ENCODE measurements at regions not wholly inside any gene's neighbourhood (a gene's known extent, or its start where the extent isn't known, plus 50 kb on each side); places are given as distances from the start of the nearest gene placed in this dataset.
"Not testable (repeated sequence)": the region's sequence is repeated elsewhere in the genome, so short reads cannot be mapped to it uniquely, and the experiment has no call there.

- no peak for DNase-seq
- TF ChIP-seq GATA1 (IDR thresholded peaks at IDR 0.05; ENCODE audit: low read depth, low read length) = no peak
- TF ChIP-seq POLR2A (IDR thresholded peaks at IDR 0.05; ENCODE audit: low read length) = no peak
Observed at GRCh38 chr13:23050126-23050525, 130.7 kb upstream of the SGCG start.

DNA sequence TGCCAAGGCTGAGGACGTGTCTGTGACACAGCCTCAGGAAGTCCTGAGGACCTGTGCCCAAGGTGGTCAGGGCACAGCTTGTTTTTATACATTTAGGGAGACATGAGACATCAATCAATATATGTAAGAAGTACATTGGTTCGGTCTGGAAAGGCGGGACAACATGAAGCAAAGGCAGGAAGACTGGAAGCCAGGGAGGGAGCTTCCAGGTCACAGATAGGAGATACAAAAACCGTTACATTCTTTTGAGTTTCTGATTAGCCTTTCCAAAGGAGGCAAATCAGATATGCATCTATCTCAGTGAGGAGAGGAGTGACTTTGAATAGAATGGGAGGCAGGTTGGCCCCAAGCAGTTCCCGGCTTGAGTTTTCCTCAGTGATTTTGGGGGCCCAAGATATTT lies 127.1 kb upstream of the SGCG start:
- DNase-seq = not testable (repeated sequence)

DNA sequence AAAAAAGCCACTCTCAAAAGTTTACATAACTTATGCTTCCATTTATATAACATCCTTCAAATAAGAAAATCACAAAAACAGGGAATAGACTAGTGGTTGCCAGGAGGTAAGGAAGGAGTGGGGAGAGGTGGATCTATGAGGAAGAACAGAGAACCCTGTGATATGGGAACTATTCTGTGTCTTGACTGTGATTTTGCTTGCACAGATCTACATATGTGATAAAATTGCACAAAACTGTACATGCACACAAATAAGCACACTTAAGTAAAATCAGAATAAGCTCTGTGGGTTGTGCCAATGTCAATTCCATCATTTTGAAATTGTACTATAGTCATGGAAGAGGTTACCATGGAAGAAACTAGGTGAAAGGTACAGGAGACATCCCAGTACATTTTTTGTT lies 121.6 kb upstream of the SGCG start:
- TF ChIP-seq GATA1 (IDR thresholded peaks at IDR 0.05; ENCODE audit: low read depth, low read length) (no peak), POLR2A (IDR thresholded peaks at IDR 0.05; ENCODE audit: low read length) (no peak)
- no peak for DNase-seq

- no peak for DNase-seq
- TF ChIP-seq POLR2A (IDR thresholded peaks at IDR 0.05; ENCODE audit: low read length) = no peak
- TF ChIP-seq GATA1 (IDR thresholded peaks at IDR 0.05; ENCODE audit: low read depth, low read length) = no peak
Observed at GRCh38 chr13:23060959-23061358, 119.8 kb upstream of the SGCG start.

DNA sequence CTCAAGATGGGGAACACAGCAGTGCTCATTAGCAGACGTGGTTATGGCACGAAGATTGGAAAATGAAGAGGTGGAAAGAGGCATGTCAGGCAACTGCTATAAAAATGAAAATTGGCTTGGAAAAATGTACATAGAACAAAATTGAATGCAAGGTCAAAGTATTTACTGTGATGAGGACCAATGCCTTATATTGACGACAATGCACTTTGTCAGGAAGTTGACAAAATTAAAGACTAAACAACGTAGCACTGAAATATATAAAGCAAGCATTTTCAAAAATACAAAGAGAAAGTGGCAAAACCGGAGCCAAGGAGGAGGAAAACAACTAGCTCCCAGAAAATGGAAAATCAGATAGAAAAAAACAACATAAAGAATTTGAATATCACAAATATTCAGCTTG lies 113.7 kb upstream of the SGCG start:
- TF ChIP-seq GATA1 (IDR thresholded peaks at IDR 0.05; ENCODE audit: low read depth, low read length) = no peak
- TF ChIP-seq POLR2A (IDR thresholded peaks at IDR 0.05; ENCODE audit: low read length) = no peak
- no peak for DNase-seq

DNA sequence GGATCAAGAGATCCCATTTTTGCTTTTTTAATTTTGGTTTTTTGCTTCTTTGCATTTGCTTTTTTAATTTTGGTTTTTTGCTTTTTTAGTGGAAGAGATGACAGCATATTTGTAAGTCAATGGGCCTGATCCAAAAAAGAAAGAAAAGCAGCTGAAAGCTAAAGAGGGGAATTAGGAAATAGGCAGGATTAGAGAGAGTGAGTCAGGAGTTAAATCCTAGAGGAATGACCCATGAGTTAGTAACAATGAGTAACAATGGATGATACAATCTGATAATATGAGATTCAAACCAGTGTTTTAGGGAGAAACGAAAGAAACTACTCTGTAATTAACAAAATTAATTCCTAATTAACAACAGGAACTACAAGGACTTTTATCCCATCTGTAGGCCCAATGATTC lies 111.2 kb upstream of the SGCG start:
- no peak for TF ChIP-seq POLR2A (IDR thresholded peaks at IDR 0.05; ENCODE audit: low read length)
- no peak for TF ChIP-seq GATA1 (IDR thresholded peaks at IDR 0.05; ENCODE audit: low read depth, low read length)
- DNase-seq = no peak

DNA sequence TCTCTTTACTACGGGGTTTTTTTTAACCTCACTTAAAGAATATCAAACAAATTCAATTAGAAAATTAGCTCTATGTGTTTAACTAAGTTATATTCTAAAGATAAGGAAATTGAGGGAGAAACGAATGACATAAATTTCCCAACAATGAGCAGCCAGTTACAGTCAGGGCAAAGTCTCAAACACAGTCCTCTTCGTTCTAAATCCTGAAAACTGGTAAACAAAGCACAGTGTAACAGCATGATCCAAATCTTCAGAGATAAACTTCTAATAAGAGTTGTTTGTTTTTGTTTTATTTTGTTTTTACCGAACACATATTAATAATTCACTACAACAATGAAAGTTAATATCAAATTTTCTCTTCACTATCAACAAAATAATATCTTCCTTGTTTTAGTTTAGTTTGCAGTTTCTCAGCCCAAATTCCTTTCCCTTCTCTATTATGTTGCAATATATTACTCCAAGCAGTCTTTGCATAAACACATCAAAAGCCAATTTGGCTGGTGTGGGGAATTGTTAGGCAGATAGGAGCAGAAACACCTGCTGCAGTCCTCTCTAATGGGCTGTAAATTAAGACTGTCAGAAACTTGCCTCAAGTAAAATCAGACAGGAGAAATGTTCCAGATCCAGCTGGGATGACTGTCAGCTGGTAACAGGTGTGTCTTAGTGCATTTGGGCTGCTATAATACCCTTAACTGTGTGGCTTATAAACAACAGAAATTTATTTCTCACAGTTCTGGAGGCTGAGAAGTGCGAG lies 106.5 kb upstream of the SGCG start:
- DNase-seq = no peak
- TF ChIP-seq GATA1 (IDR thresholded peaks at IDR 0.05; ENCODE audit: low read depth, low read length) (no peak), POLR2A (IDR thresholded peaks at IDR 0.05; ENCODE audit: low read length) (no peak)

DNA sequence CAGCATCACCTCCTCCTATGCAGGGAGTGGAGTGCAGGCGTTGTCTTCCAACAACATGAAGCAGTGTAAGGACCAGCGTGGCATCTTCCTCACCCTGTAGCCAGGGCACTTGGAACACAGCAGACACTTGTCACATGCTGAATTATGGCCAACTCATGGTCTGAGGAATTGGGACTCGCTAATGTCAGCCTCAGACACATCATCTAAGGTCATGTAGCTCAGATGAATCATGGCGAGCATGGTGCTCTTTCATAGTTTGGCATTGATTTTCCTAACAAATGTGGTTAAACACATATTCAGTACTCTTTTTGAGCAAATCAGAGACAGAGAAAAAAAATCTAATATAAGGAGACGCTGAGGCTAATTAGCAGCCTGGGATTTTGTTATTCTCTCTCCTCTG lies 99.6 kb upstream of the SGCG start:
- DNase-seq = no peak

DNA sequence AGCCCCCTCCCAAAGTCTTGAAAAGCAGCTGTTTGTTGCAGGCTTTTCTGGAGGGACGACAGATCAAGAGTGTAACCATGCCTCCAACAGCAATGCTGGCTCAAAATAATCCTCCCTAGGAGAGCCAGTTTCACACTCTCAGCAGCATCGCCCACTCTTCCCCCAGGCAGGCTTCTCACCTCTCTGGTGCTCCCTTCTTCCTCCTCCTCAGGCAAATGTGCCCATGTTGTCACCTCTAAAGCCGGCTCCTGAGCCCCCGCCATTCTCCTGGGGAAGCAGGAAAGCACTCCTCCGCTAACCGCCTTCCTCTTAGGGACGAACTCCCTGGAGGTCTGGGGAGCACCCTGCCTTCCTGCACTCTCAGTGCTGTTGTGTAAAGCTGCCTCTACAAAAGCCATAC lies 98.9 kb upstream of the SGCG start:
- DNase-seq = no peak
- TF ChIP-seq GATA1 (IDR thresholded peaks at IDR 0.05; ENCODE audit: low read depth, low read length) (no peak), POLR2A (IDR thresholded peaks at IDR 0.05; ENCODE audit: low read length) (no peak)

More for the DNA sequence above, 99.6 kb upstream of the SGCG start:
- TF ChIP-seq POLR2A (IDR thresholded peaks at IDR 0.05; ENCODE audit: low read length) (no peak), GATA1 (IDR thresholded peaks at IDR 0.05; ENCODE audit: low read depth, low read length) (no peak)

DNA sequence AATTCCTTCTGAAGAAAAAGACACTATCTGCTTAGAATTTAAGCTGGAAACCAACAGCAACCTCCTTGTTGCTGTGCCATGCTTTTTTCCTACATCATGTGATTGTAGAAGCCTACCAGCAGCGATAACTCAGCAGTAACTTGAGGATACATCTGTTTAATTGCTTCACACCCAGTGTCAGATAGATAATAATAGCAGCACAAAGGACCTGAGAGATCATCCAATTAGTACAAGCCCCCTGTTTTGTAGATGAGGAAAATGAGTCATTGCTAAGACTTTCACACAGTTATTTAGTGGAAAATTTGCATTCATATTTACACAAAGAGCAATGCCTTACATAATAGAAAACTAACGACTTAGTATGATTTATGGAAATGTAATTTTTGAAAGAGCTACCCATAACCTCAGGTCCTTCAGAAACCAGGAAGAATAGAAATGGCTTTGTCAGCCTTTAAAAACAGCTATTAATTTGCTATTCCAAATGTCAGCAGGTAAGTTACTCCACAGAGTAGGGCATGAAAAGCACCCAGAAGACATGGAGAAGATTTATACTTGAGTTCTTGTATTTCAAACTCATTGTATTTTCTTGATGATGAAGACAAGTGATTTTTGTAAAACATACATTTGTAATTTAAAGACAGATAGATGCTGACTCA lies 93.7 kb upstream of the SGCG start:
- TF ChIP-seq POLR2A (IDR thresholded peaks at IDR 0.05; ENCODE audit: low read length) (no peak), GATA1 (IDR thresholded peaks at IDR 0.05; ENCODE audit: low read depth, low read length) (no peak)
- no peak for DNase-seq

DNA sequence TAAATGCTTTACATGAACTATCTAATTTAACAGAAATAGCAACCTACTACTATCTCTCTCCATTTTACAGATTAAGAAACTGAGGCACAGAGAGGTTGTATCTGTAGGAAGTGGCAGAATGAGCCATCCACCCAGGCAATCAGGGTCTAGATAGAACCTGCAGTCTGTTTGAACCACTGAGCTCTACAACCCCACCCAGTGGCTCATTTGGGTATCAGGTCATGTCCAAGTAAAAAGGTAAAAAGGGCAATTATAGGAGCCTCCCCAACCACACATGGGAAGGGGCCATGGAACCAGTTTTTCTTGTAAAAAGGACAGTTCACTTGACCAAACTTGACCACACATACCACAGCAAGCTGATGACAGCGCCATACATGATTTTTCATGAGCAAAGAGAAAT lies 92.9 kb upstream of the SGCG start:
- DNase-seq = peak; percentile 8 to 40
- no peak for TF ChIP-seq POLR2A (IDR thresholded peaks at IDR 0.05; ENCODE audit: low read length)

DNA sequence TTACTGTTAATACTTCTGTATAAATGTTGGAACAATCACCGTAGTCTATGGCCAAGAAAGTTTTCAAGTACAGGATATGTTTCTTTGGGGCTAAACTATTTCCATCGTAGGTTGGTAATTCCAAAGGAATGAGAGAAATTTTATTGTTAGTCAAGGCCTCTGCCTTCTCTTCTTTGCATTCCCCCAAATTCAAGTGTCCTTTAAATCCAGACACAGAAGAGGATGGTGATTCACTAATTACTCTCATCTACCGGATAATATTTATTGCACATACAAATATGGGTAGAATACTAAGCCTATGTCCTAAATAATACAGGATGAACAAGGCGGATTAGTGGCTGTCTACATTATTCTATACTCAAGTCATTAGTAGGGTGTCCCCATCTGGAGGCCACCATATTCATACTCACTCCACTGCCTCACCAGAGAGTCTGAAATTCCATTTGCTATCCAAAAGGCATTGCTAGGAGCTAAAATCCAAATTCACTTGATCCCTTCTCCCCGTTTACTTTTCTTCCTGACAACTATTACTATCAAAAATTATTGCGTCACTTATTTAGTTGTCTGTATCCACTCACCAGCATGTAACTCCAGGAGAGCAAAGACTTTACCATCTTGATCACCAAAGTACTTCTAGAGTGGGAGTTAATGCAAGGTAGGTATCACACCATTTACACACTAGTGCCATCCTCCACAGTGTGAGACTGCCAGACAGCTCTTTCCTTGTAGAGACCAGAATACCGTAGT lies 82.4 kb upstream of the SGCG start:
- no peak for TF ChIP-seq POLR2A (IDR thresholded peaks at IDR 0.05; ENCODE audit: low read length)
- TF ChIP-seq GATA1 (IDR thresholded peaks at IDR 0.05; ENCODE audit: low read depth, low read length) = no peak
- DNase-seq = no peak

GRCh38 chr13:23105051-23105450 lies 75.7 kb upstream of the SGCG start:
- DNase-seq = no peak

DNA sequence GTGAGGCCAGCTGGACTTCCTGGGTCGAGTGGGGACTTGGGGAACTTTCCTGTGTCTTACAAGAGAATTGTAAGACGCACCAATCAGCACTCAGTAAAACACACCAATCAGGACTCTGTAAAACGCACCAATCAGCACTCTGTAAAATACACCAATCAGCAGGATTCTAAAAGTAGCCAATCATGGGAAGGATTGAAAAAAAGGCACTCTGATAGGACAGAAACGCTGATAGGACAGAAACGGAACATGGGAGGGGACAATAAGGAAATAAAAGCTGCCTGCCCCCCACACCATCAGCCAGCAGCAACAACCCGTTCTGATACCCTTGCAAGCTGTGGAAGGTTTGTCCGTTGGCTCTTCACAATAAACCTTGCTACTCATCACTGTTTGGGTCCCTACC lies 73.1 kb upstream of the SGCG start:
- TF ChIP-seq GATA1 (IDR thresholded peaks at IDR 0.05; ENCODE audit: low read depth, low read length) (no peak), POLR2A (IDR thresholded peaks at IDR 0.05; ENCODE audit: low read length) (no peak)
- no peak for DNase-seq

More at GRCh38 chr13:23105051-23105450, 75.7 kb upstream of the SGCG start:
- TF ChIP-seq POLR2A (IDR thresholded peaks at IDR 0.05; ENCODE audit: low read length) (no peak), GATA1 (IDR thresholded peaks at IDR 0.05; ENCODE audit: low read depth, low read length) (no peak)

DNA sequence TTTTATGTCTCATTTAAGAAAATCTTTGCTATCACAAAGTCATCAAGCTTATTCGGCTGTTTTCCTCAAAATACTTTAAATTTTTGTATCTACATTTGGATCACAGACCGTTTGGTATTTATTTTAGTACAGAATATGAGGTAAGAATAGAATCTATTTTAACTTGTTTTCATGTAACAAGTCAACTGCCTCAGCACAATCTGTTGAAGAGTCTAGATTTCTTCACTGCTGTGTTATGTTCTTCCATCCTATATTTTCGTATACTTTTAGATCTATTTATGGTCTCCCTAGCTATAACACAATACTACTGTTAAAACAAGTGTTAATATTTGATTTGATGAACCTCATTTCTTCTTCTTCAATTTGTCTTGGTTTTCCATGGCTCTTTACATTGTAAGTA lies 61.6 kb upstream of the SGCG start:
- TF ChIP-seq GATA1 (IDR thresholded peaks at IDR 0.05; ENCODE audit: low read depth, low read length) (no peak), POLR2A (IDR thresholded peaks at IDR 0.05; ENCODE audit: low read length) (no peak)
- no peak for DNase-seq

DNA sequence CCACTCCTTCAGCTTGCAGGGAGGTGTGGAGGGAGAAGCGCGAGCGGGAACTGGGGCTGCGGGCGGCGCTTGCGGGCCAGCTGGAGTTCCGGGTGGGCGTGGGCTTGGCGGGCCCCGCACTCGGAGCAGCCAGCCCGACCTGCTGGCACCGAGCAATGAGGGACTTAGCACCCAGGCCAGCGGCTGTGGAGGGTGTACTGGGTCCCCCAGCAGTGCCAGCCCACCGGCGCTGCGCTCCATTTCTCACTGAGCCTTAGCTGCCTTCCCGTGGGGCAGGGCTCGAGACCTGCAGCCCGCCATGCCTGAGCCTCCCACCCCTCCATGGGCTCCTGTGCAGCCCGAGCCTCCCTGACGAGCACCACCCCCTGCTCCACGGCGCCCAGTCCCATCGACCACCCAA lies 53.2 kb upstream of the SGCG start:
- DNase-seq = not testable (repeated sequence)
